Ovary (tissue), 3 donors: ENCODE measurements at regions not wholly inside any gene's neighbourhood (a gene's known extent, or its start where the extent isn't known, plus 50 kb on each side); places are given as distances from the start of the nearest gene placed in this dataset.

ENCODE experiments used
- POLR2A ChIP-seq: fragments of 450-650 bp; IDR thresholded peaks from one replicate; pipeline ENCODE4 v1.6.1; 2017; ENCODE audit warnings: antibody characterized with exemption, mild to moderate bottlenecking, moderate library complexity
- TF ChIP-seq, protein P1 (sequence below), 3 donors: fragments of 450-650 bp in 2 of 3; fragments of 200-600 bp in 1 of 3; IDR thresholded peaks; one replicate each; pipeline versions ENCODE4 v1.5.1 to v1.8.0; 2016 to 2022; ENCODE audit warnings: antibody characterized with exemption in 3 of 3, mild to moderate bottlenecking in 1 of 3
- donor health status: DM: no; HTN: no; CAD: no.

DNA sequence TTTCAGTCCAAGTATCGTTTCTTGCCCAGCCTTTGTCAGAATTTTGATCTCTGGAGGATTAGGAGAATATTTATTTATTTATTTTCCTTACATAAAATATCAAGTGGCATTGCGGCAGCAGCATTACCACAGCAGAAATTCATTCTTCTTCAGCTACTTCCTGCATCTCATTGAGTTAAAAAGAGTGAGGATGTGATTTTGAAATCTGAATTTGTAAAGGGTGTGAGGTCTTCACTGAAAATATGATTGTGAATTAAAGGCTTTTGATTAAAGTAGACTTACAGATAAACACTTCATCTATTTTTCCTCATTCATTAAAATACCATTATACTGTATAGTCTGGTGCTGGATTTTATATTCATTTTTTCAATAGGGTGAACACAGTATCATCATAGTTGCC is 328.4 kb downstream of the PRL start:
- TF ChIP-seq POLR2A: no peak
- TF ChIP-seq, protein P1, sequence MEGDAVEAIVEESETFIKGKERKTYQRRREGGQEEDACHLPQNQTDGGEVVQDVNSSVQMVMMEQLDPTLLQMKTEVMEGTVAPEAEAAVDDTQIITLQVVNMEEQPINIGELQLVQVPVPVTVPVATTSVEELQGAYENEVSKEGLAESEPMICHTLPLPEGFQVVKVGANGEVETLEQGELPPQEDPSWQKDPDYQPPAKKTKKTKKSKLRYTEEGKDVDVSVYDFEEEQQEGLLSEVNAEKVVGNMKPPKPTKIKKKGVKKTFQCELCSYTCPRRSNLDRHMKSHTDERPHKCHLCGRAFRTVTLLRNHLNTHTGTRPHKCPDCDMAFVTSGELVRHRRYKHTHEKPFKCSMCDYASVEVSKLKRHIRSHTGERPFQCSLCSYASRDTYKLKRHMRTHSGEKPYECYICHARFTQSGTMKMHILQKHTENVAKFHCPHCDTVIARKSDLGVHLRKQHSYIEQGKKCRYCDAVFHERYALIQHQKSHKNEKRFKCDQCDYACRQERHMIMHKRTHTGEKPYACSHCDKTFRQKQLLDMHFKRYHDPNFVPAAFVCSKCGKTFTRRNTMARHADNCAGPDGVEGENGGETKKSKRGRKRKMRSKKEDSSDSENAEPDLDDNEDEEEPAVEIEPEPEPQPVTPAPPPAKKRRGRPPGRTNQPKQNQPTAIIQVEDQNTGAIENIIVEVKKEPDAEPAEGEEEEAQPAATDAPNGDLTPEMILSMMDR (IDR thresholded peaks at IDR 0.05): no peak
